Suprapubic skin (tissue), 4 donors: ENCODE measurements at regions not wholly inside any gene's neighbourhood (a gene's known extent, or its start where the extent isn't known, plus 50 kb on each side); places are given as distances from the start of the nearest gene placed in this dataset.
"Not testable (repeated sequence)": the region's sequence is repeated elsewhere in the genome, so short reads cannot be mapped to it uniquely, and the experiment has no call there.

Experiments
- DNase-seq, 2 donors: peaks; one replicate each; pipeline ENCODE4 v3.0.0-alpha.2; 2019; ENCODE audit warnings: low spot score in 2 of 2
- H3K27ac ChIP-seq: fragments of 200-600 bp; sonication (generic); one replicate; pipeline ENCODE4 v1.5.1; 2019
- H3K27me3 ChIP-seq: fragments of 200-600 bp; sonication (generic); one replicate; pipeline ENCODE4 v1.5.1; 2019
- H3K36me3 ChIP-seq: fragments of 200-600 bp; sonication (generic); one replicate; pipeline ENCODE4 v1.5.1; 2019
- H3K4me1 ChIP-seq: fragments of 200-600 bp; sonication (generic); one replicate; pipeline ENCODE4 v1.5.1; 2019
- H3K4me3 ChIP-seq: fragments of 200-600 bp; sonication (generic); one replicate; pipeline ENCODE4 v1.5.1; 2019; ENCODE audit warnings: mild to moderate bottlenecking
- H3K9me3 ChIP-seq: fragments of 200-600 bp; sonication (generic); one replicate; pipeline ENCODE4 v1.5.1; 2019
- EP300 ChIP-seq: sonication (generic); formaldehyde crosslinking; IDR thresholded peaks from one replicate; pipeline ENCODE4 v1.6.1; 2017; ENCODE audit warnings: antibody characterized with exemption
- POLR2A ChIP-seq, 2 donors: fragments of 450-650 bp; IDR thresholded peaks; one replicate each; pipeline ENCODE4 v1.6.1; 2017; ENCODE audit warnings: antibody characterized with exemption in 2 of 2, mild to moderate bottlenecking in 2 of 2, moderate library complexity in 2 of 2
- POLR2AphosphoS5 ChIP-seq, 3 donors: sonication (generic); formaldehyde crosslinking; IDR thresholded peaks; one replicate each; pipeline ENCODE4 v1.6.1; 2017; ENCODE audit warnings: antibody characterized with exemption in 3 of 3
- WGBS: methylation state at CpG from one replicate; pipeline ENCODE4 v1.1.5; 2018; 5-methylcytosine and 5-hydroxymethylcytosine counted together
- TF ChIP-seq, protein P1 (sequence below), 2 donors: fragments of 200-600 bp in 1 of 2; fragments of 450-650 bp in 1 of 2; sonication (generic) in 1 of 2; IDR thresholded peaks; one replicate each; pipeline ENCODE4 v1.5.1; 2016 to 2019; ENCODE audit warnings: antibody characterized with exemption in 2 of 2, mild to moderate bottlenecking in 1 of 2, moderate library complexity in 1 of 2

DNA sequence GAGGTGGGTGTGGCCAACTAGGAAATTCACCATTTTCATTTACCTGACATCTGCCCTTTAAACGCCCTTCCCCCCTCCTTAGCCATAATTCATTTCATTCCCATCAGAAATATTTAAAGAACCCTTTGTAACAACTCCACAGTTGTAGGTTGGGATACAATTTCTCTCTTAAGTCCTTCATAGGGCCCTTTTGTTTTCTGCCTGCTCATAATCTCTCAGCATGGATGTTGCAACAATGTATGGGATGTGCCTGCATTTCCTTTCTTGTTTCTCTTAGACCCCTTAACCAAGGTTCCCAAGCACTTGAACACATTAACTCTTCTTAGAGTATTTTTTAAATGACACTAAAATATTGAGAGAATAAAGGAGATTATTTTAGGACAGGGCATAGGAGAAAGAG lies 51.7 kb upstream of the MYO10 start:
- DNase-seq = no peak
- H3K4me1 ChIP-seq = no peaks in the 10 kb centered on the region
- no peak overlapping the region for H3K27ac ChIP-seq
- no peak overlapping the region for H3K4me3 ChIP-seq
- H3K36me3 ChIP-seq = no peaks in the 10 kb centered on the region
- TF ChIP-seq EP300 (no peak), POLR2A (IDR thresholded peaks at IDR 0.05) (no peak), POLR2AphosphoS5 (IDR thresholded peaks at IDR 0.05) (no peak)
- TF ChIP-seq, protein P1, sequence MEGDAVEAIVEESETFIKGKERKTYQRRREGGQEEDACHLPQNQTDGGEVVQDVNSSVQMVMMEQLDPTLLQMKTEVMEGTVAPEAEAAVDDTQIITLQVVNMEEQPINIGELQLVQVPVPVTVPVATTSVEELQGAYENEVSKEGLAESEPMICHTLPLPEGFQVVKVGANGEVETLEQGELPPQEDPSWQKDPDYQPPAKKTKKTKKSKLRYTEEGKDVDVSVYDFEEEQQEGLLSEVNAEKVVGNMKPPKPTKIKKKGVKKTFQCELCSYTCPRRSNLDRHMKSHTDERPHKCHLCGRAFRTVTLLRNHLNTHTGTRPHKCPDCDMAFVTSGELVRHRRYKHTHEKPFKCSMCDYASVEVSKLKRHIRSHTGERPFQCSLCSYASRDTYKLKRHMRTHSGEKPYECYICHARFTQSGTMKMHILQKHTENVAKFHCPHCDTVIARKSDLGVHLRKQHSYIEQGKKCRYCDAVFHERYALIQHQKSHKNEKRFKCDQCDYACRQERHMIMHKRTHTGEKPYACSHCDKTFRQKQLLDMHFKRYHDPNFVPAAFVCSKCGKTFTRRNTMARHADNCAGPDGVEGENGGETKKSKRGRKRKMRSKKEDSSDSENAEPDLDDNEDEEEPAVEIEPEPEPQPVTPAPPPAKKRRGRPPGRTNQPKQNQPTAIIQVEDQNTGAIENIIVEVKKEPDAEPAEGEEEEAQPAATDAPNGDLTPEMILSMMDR (IDR thresholded peaks at IDR 0.05) = no peak
- H3K27me3 ChIP-seq = no peaks in the 10 kb centered on the region
- no peaks in the 10 kb centered on the region for H3K9me3 ChIP-seq
- 60% methylated on average over 1 of the region's 1 CpG for WGBS

DNA sequence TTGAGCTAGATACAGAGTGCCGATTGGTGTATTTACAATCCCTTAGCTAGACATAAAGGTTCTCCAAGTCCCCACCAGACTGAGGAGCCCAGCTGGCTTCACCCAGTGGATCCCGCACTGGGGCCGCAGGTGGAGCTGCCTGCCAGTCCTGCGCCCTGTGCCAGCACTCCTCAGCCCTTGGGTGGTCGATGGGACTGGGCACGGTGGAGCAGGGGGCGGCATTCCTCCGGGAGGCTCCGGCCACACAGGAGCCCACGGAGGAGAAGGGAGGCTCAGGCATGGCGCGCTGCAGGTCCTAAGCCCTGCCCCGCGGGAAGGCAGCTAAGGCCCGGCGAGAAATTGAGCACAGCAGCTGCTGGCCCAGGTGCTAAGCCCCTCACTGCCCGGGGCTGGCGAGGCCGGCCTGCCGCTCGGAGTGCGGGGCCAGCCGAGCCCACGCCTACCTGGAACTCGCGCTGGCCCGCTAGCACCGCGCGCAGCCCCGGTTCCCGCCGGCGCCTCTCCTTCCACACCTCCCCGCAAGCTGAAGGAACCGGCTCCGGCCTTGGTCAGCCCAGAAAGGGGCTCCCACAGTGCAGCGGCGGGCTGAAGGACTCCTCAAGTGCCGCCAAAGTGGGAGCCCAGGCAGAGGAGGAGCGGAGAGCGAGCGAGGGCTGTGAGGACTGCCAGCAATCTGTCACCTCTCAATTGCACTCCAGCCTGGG lies 54.9 kb upstream of the MYO10 start:
- H3K9me3 ChIP-seq, H3K36me3 ChIP-seq, DNase-seq, H3K4me3 ChIP-seq, H3K4me1 ChIP-seq, H3K27me3 ChIP-seq, H3K27ac ChIP-seq: not testable (repeated sequence)
- WGBS = 96% methylated on average over 19 of the region's 43 CpGs

DNA sequence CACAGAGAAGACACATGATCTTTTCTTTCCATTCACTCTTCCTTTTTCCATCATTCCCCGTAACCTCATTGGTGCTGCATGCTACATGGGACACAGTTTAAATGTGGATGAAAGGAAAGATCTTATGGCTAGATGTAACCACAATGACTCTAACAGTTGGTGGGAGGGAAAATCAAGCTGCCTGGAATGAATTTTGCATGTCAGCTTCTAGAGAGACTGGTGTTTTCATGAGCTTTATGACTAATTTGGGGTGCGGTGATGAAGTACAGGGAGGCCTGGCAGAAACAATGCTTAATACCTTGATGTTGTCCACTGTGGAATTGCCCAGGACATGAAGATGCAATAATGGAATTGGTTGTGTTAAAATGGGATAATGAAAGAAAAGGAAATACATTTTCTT lies 55.9 kb upstream of the MYO10 start:
- Histone ChIP-seq H3K9me3 (no peaks in the 10 kb centered on the region), H3K36me3 (no peaks in the 10 kb centered on the region), H3K27me3 (no peaks in the 10 kb centered on the region), H3K4me1 (no peaks in the 10 kb centered on the region), H3K27ac (no peak overlapping the region), H3K4me3 (no peak overlapping the region)
- no peak for DNase-seq
- 71% methylated on average over 2 of the region's 2 CpGs for WGBS
- no peak for TF ChIP-seq POLR2A (IDR thresholded peaks at IDR 0.05)
- TF ChIP-seq EP300 = no peak
- TF ChIP-seq POLR2AphosphoS5 (IDR thresholded peaks at IDR 0.05) = no peak
- TF ChIP-seq, protein P1 (IDR thresholded peaks at IDR 0.05) = no peak

DNA sequence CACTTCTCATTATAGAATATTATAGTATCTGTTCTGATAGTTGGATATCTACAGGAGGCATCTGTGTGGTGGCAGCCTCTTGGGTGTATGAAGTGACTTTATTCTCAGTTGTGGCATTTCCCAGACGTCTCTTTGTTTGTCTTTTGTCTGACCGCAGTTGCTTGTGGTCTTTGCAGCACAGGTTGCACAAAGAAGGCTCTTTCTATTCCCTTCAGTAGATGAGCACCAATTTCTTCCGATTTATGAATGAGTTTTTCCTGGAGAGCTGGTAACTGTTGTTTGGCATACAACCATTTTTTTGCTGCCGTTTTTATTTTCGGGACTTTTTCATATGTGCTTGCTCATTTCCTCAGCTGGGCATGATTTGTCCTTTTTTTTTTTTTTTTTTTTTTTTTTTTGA lies 56.4 kb upstream of the MYO10 start:
- Histone ChIP-seq H3K27ac (no peak overlapping the region), H3K36me3 (no peaks in the 10 kb centered on the region), H3K4me1 (no peaks in the 10 kb centered on the region), H3K9me3 (no peaks in the 10 kb centered on the region), H3K27me3 (no peaks in the 10 kb centered on the region), H3K4me3 (no peak overlapping the region)
- DNase-seq = no peak
- TF ChIP-seq POLR2AphosphoS5 (IDR thresholded peaks at IDR 0.05) = no peak
- TF ChIP-seq, protein P1 (IDR thresholded peaks at IDR 0.05) = no peak
- no peak for TF ChIP-seq EP300
- no peak for TF ChIP-seq POLR2A (IDR thresholded peaks at IDR 0.05)
- WGBS = 35% methylated on average over 5 of the region's 5 CpGs

DNA sequence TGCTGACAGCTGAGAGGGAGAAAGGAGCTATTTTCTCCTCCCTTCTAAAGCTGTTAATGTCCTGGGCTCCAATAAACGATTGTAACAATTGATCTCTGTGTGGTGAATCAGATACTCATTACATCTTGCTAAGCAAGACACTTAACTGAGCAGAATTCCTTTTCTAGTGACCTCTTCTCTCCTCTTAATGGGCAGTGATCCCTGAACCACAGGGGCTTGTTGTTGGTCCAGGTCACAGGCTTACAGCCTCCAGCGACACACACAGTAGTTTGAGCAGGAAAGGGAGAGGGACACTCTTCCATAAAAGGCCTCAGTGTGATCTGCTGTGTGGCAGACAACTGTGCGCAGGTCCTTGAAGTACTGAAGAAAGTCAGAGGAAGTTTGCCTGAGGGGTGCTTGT lies 58.5 kb upstream of the MYO10 start:
- 63% methylated on average over 3 of the region's 3 CpGs for WGBS
- H3K4me1 ChIP-seq = no peaks in the 10 kb centered on the region
- TF ChIP-seq POLR2A (IDR thresholded peaks at IDR 0.05) = no peak
- no peak for TF ChIP-seq POLR2AphosphoS5 (IDR thresholded peaks at IDR 0.05)
- TF ChIP-seq, protein P1 (IDR thresholded peaks at IDR 0.05) = no peak
- TF ChIP-seq EP300 = no peak
- H3K9me3 ChIP-seq = no peaks in the 10 kb centered on the region
- no peak overlapping the region for H3K27ac ChIP-seq
- no peak overlapping the region for H3K4me3 ChIP-seq
- H3K36me3 ChIP-seq = no peaks in the 10 kb centered on the region
- H3K27me3 ChIP-seq = no peaks in the 10 kb centered on the region
- DNase-seq = no peak

DNA sequence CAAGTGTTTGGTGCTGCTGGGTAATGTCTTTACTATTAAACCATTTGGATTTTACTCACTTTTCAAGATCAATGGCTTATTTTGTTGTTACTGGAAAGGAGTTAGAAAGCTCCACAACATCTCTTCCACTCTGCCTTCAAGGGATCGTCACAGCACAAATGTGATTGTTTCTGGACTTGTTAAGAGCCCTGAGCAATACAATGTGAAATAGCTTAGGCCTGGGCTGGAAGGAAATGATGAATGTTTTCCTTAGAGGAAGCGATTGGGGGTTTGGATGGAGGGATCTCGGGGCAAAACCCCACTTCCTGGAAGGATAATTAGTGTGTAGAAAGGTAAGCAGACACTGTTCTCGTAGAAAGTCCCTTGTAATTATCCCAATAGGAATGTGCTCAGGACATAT lies 59.3 kb upstream of the MYO10 start:
- H3K27me3 ChIP-seq = no peaks in the 10 kb centered on the region
- no peak overlapping the region for H3K27ac ChIP-seq
- H3K36me3 ChIP-seq = no peaks in the 10 kb centered on the region
- H3K4me1 ChIP-seq = no peaks in the 10 kb centered on the region
- TF ChIP-seq EP300 = no peak
- no peak for TF ChIP-seq POLR2AphosphoS5 (IDR thresholded peaks at IDR 0.05)
- no peak for TF ChIP-seq POLR2A (IDR thresholded peaks at IDR 0.05)
- TF ChIP-seq, protein P1 (IDR thresholded peaks at IDR 0.05) = no peak
- H3K4me3 ChIP-seq = no peak overlapping the region
- H3K9me3 ChIP-seq = no peaks in the 10 kb centered on the region
- DNase-seq = no peak
- 76% methylated on average over 4 of the region's 4 CpGs for WGBS
